ENCODE measurements at regions not wholly inside any gene's neighbourhood (a gene's known extent, or its start where the extent isn't known, plus 50 kb on each side); places are given as distances from the start of the nearest gene placed in this dataset.

- Histone ChIP-seq H3K36me3 (ENCODE audit: insufficient read depth, low read length) (no peaks in the 10 kb centered on the region), H3K27ac (no peak overlapping the region), H3K4me3 (no peak overlapping the region), H3K9me3 (ENCODE audit: low read depth, low read length) (no peaks in the 10 kb centered on the region), H3K9ac (ENCODE audit: insufficient read length) (no peak overlapping the region)
- TF ChIP-seq FOXP2 (optimal IDR thresholded peaks at IDR 0.05; ENCODE audit: control extremely low read depth, extremely low read length, insufficient read depth) (no peak), EZH2 (IDR thresholded peaks at IDR 0.05) (no peak), POLR2AphosphoS5 (IDR thresholded peaks at IDR 0.05; ENCODE audit: borderline replicate concordance, low read depth, low read length) (no peak)
- DNase-seq (ENCODE audit: low read depth, low spot score): no peak
These were observed 196.2 kb downstream of the ADSS2 start for GRCh38 chr1:244255426-244255965.

GRCh38 chr1:244256086-244256676, 195.5 kb downstream of the ADSS2 start:
- H3K9ac ChIP-seq (ENCODE audit: insufficient read length): no peak overlapping the region
- H3K4me3 ChIP-seq: no peak overlapping the region
- no peak overlapping the region for H3K27ac ChIP-seq
- no peaks in the 10 kb centered on the region for H3K36me3 ChIP-seq (ENCODE audit: insufficient read depth, low read length)
- TF ChIP-seq FOXP2 (optimal IDR thresholded peaks at IDR 0.05; ENCODE audit: control extremely low read depth, extremely low read length, insufficient read depth) (no peak), EZH2 (IDR thresholded peaks at IDR 0.05) (no peak), POLR2AphosphoS5 (IDR thresholded peaks at IDR 0.05; ENCODE audit: borderline replicate concordance, low read depth, low read length) (no peak)
- H3K9me3 ChIP-seq (ENCODE audit: low read depth, low read length): no peaks in the 10 kb centered on the region
- no peak for DNase-seq (ENCODE audit: low read depth, low spot score)

- Histone ChIP-seq H3K4me3 (no peak overlapping the region), H3K36me3 (ENCODE audit: insufficient read depth, low read length) (no peaks in the 10 kb centered on the region), H3K9ac (ENCODE audit: insufficient read length) (no peak overlapping the region), H3K9me3 (ENCODE audit: low read depth, low read length) (no peaks in the 10 kb centered on the region), H3K27ac (no peak overlapping the region)
- no peak for TF ChIP-seq FOXP2 (optimal IDR thresholded peaks at IDR 0.05; ENCODE audit: control extremely low read depth, extremely low read length, insufficient read depth)
- TF ChIP-seq POLR2AphosphoS5 (IDR thresholded peaks at IDR 0.05; ENCODE audit: borderline replicate concordance, low read depth, low read length): no peak
- no peak for TF ChIP-seq EZH2 (IDR thresholded peaks at IDR 0.05)
- no peak for DNase-seq (ENCODE audit: low read depth, low spot score)
These were observed 187.5 kb downstream of the ADSS2 start for GRCh38 chr1:244264163-244264562.

DNA sequence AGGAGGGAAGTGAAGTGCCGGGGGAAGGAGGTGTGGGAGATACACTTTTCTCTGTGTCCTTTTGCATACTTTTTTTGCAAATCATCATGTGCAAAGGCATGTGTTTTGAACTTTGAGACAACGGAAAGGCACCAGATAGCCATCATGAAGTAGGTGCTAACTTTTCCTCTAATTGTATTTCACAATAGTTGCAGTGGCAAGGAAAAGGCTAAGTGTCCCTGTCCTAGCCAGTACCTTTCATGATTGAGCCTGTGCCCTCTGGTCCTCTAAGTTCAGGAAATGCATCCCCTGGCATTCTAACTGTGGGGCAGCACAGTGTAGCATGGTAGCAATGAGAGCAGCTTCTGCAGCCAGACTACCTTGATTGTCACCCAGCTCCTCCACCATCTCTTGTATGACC, 186.2 kb downstream of the ADSS2 start:
- Histone ChIP-seq H3K4me3 (no peak overlapping the region), H3K36me3 (ENCODE audit: insufficient read depth, low read length) (no peaks in the 10 kb centered on the region), H3K9me3 (ENCODE audit: low read depth, low read length) (no peaks in the 10 kb centered on the region), H3K9ac (ENCODE audit: insufficient read length) (no peak overlapping the region), H3K27ac (no peak overlapping the region)
- TF ChIP-seq EZH2 (IDR thresholded peaks at IDR 0.05): no peak
- no peak for TF ChIP-seq POLR2AphosphoS5 (IDR thresholded peaks at IDR 0.05; ENCODE audit: borderline replicate concordance, low read depth, low read length)
- DNase-seq (ENCODE audit: low read depth, low spot score): no peak

- DNase-seq (ENCODE audit: low read depth, low spot score): no peak
- TF ChIP-seq POLR2AphosphoS5 (IDR thresholded peaks at IDR 0.05; ENCODE audit: borderline replicate concordance, low read depth, low read length): no peak
- no peak for TF ChIP-seq FOXP2 (optimal IDR thresholded peaks at IDR 0.05; ENCODE audit: control extremely low read depth, extremely low read length, insufficient read depth)
- no peak for TF ChIP-seq EZH2 (IDR thresholded peaks at IDR 0.05)
- Histone ChIP-seq H3K27ac (no peak overlapping the region), H3K36me3 (ENCODE audit: insufficient read depth, low read length) (no peaks in the 10 kb centered on the region), H3K9me3 (ENCODE audit: low read depth, low read length) (no peaks in the 10 kb centered on the region), H3K4me3 (no peak overlapping the region), H3K9ac (ENCODE audit: insufficient read length) (no peak overlapping the region)
These were observed 182.5 kb downstream of the ADSS2 start for GRCh38 chr1:244269169-244269568.

- H3K36me3 ChIP-seq (ENCODE audit: insufficient read depth, low read length): no peaks in the 10 kb centered on the region
- H3K27ac ChIP-seq: no peak overlapping the region
- no peak for DNase-seq (ENCODE audit: low read depth, low spot score)
- no peak overlapping the region for H3K9ac ChIP-seq (ENCODE audit: insufficient read length)
- H3K9me3 ChIP-seq (ENCODE audit: low read depth, low read length): no peaks in the 10 kb centered on the region
- TF ChIP-seq FOXP2 (optimal IDR thresholded peaks at IDR 0.05; ENCODE audit: control extremely low read depth, extremely low read length, insufficient read depth) (no peak), EZH2 (IDR thresholded peaks at IDR 0.05) (no peak), POLR2AphosphoS5 (IDR thresholded peaks at IDR 0.05; ENCODE audit: borderline replicate concordance, low read depth, low read length) (no peak)
- no peak overlapping the region for H3K4me3 ChIP-seq
These were observed 180.7 kb downstream of the ADSS2 start for GRCh38 chr1:244271004-244271403.

- no peak for DNase-seq (ENCODE audit: low read depth, low spot score)
- Histone ChIP-seq H3K9ac (ENCODE audit: insufficient read length) (no peak overlapping the region), H3K4me3 (no peak overlapping the region), H3K36me3 (ENCODE audit: insufficient read depth, low read length) (no peaks in the 10 kb centered on the region), H3K27ac (no peak overlapping the region), H3K9me3 (ENCODE audit: low read depth, low read length) (no peaks in the 10 kb centered on the region)
- TF ChIP-seq FOXP2 (optimal IDR thresholded peaks at IDR 0.05; ENCODE audit: control extremely low read depth, extremely low read length, insufficient read depth) (no peak), POLR2AphosphoS5 (IDR thresholded peaks at IDR 0.05; ENCODE audit: borderline replicate concordance, low read depth, low read length) (no peak), EZH2 (IDR thresholded peaks at IDR 0.05) (no peak)
These were observed 179.9 kb downstream of the ADSS2 start for GRCh38 chr1:244271691-244272308.

- Histone ChIP-seq H3K4me3 (no peak overlapping the region), H3K27ac (no peak overlapping the region), H3K36me3 (ENCODE audit: insufficient read depth, low read length) (no peaks in the 10 kb centered on the region), H3K9me3 (ENCODE audit: low read depth, low read length) (no peaks in the 10 kb centered on the region), H3K9ac (ENCODE audit: insufficient read length) (no peak overlapping the region)
- TF ChIP-seq FOXP2 (optimal IDR thresholded peaks at IDR 0.05; ENCODE audit: control extremely low read depth, extremely low read length, insufficient read depth): peak; percentile 46
- TF ChIP-seq POLR2AphosphoS5 (IDR thresholded peaks at IDR 0.05; ENCODE audit: borderline replicate concordance, low read depth, low read length): no peak
- no peak for TF ChIP-seq EZH2 (IDR thresholded peaks at IDR 0.05)
- DNase-seq (ENCODE audit: low read depth, low spot score): peak; percentile 59
These were observed 179.0 kb downstream of the ADSS2 start for GRCh38 chr1:244272471-244273261.

All from SK-N-MC (cell line).